GM19468 (cell line): ENCODE measurements at regions not wholly inside any gene's neighbourhood (a gene's known extent, or its start where the extent isn't known, plus 50 kb on each side); places are given as distances from the start of the nearest gene placed in this dataset.
"Not testable (repeated sequence)": the region's sequence is repeated elsewhere in the genome, so short reads cannot be mapped to it uniquely, and the experiment has no call there.

ENCODE experiments used
- ATAC-seq: cut with Tn5 transposase; IDR thresholded peaks from one replicate; pipeline ENCODE4 v1.9.1; 2021; ENCODE audit warnings: mild to moderate bottlenecking, moderate library complexity, moderate number of reproducible peaks; ENCODE audit not compliant: unreplicated experiment; ENCODE audit errors: extremely low read depth

- ATAC-seq, result no peak
Observed at GRCh38 chr12:58009405-58010195, 68.2 kb downstream of the ATP23 start.

GRCh38 chr12:58011676-58012075 lies 70.3 kb downstream of the ATP23 start:
- no peak for ATAC-seq

GRCh38 chr12:58022379-58023020 lies 81.1 kb downstream of the ATP23 start:
- not testable (repeated sequence) for ATAC-seq

GRCh38 chr12:58025431-58025830 lies 84.1 kb downstream of the ATP23 start:
- ATAC-seq, result no peak

GRCh38 chr12:58026426-58026825 lies 85.1 kb downstream of the ATP23 start:
- no peak for ATAC-seq

- no peak for ATAC-seq
Observed at GRCh38 chr12:58026897-58027891, 85.8 kb downstream of the ATP23 start.

- no peak for ATAC-seq
Observed at GRCh38 chr12:58028294-58028693, 86.9 kb downstream of the ATP23 start.

GRCh38 chr12:58029260-58029659 lies 87.9 kb downstream of the ATP23 start:
- no peak for ATAC-seq

GRCh38 chr12:58030566-58031279 lies 89.4 kb downstream of the ATP23 start:
- ATAC-seq, result no peak

- no peak for ATAC-seq
Observed at GRCh38 chr12:58032156-58032555, 90.8 kb downstream of the ATP23 start.

- no peak for ATAC-seq
Observed at GRCh38 chr12:58033831-58034230, 92.5 kb downstream of the ATP23 start.

GRCh38 chr12:58034311-58034710 lies 92.9 kb downstream of the ATP23 start:
- no peak for ATAC-seq

GRCh38 chr12:58034712-58035111 lies 93.3 kb downstream of the ATP23 start:
- no peak for ATAC-seq

GRCh38 chr12:58041441-58041840 lies 100.1 kb downstream of the ATP23 start:
- ATAC-seq, result no peak

GRCh38 chr12:58044966-58045365 lies 103.6 kb downstream of the ATP23 start:
- no peak for ATAC-seq

- no peak for ATAC-seq
Observed at GRCh38 chr12:58046271-58046670, 104.9 kb downstream of the ATP23 start.

GRCh38 chr12:58051378-58051777 lies 110.0 kb downstream of the ATP23 start:
- no peak for ATAC-seq

GRCh38 chr12:58064666-58065065 lies 123.3 kb downstream of the ATP23 start:
- ATAC-seq, result no peak

- no peak for ATAC-seq
Observed at GRCh38 chr12:58066296-58066695, 124.9 kb downstream of the ATP23 start.
